Right ventricle myocardium inferior (tissue), 1 donor: ENCODE measurements at regions not wholly inside any gene's neighbourhood (a gene's known extent, or its start where the extent isn't known, plus 50 kb on each side); places are given as distances from the start of the nearest gene placed in this dataset.
"Not testable (repeated sequence)": the region's sequence is repeated elsewhere in the genome, so short reads cannot be mapped to it uniquely, and the experiment has no call there.

Experiments used
- ATAC-seq: fragments of 200-7000 bp; cut with Tn5 transposase; one replicate; pipeline ENCODE4 v1.9.1; 2020; ENCODE audit warnings: mild to moderate bottlenecking, moderate library complexity
- DNase-seq: peaks from one replicate; pipeline ENCODE4 v3.0.0; 2021; ENCODE audit errors: missing footprints
- intact Hi-C: fragments of 100-400 bp; cut with DNase I; formaldehyde crosslinking; loops from one replicate; pipeline ENCODE4 v1.11.0; 2022
- donor health status: DM: no; HTN: yes; CAD: no; lungs with severe emphysema.

GRCh38 chr6:26780563-26780962, 121.0 kb upstream of the ZNF322 start:
- DNase-seq, ATAC-seq, intact Hi-C loops: not testable (repeated sequence)

- DNase-seq, ATAC-seq, intact Hi-C loops: not testable (repeated sequence)
Measured at GRCh38 chr6:26795474-26796307, 136.1 kb upstream of the ZNF322 start.

- DNase-seq, intact Hi-C loops, ATAC-seq: not testable (repeated sequence)
Measured at GRCh38 chr6:26799903-26800633, 140.5 kb upstream of the ZNF322 start.

- DNase-seq, ATAC-seq, intact Hi-C loops: not testable (repeated sequence)
Measured at GRCh38 chr6:26803762-26804161, 144.2 kb upstream of the ZNF322 start.

- ATAC-seq, DNase-seq, intact Hi-C loops: not testable (repeated sequence)
Measured at GRCh38 chr6:26811486-26812116, 152.1 kb upstream of the ZNF322 start.

- DNase-seq, ATAC-seq, intact Hi-C loops: not testable (repeated sequence)
Measured at GRCh38 chr6:26818640-26819225, 159.2 kb upstream of the ZNF322 start.

- intact Hi-C loops, ATAC-seq, DNase-seq: not testable (repeated sequence)
Measured at GRCh38 chr6:26827965-26828364, 168.4 kb upstream of the ZNF322 start.

GRCh38 chr6:26829480-26829879, 169.9 kb upstream of the ZNF322 start:
- DNase-seq, ATAC-seq, intact Hi-C loops: not testable (repeated sequence)

- DNase-seq, result peak; percentile 9
- ATAC-seq, intact Hi-C loops: not testable (repeated sequence)
Measured at GRCh38 chr6:26830992-26831391, 171.4 kb upstream of the ZNF322 start.

GRCh38 chr6:26835707-26836106, 176.2 kb upstream of the ZNF322 start:
- intact Hi-C loops, ATAC-seq: not testable (repeated sequence)
- DNase-seq, result peak; percentile 32

GRCh38 chr6:26836657-26837056, 177.1 kb upstream of the ZNF322 start:
- ATAC-seq, DNase-seq, intact Hi-C loops: not testable (repeated sequence)

GRCh38 chr6:26844823-26845222, 185.3 kb upstream of the ZNF322 start:
- ATAC-seq, intact Hi-C loops, DNase-seq: not testable (repeated sequence)

GRCh38 chr6:26857289-26857688, 197.7 kb upstream of the ZNF322 start:
- DNase-seq, intact Hi-C loops, ATAC-seq: not testable (repeated sequence)

GRCh38 chr6:26859067-26859770, 199.7 kb upstream of the ZNF322 start:
- DNase-seq, ATAC-seq, intact Hi-C loops: not testable (repeated sequence)

- intact Hi-C loops, DNase-seq, ATAC-seq: not testable (repeated sequence)
Measured at GRCh38 chr6:26859771-26860163, 200.2 kb upstream of the ZNF322 start.

- DNase-seq, ATAC-seq, intact Hi-C loops: not testable (repeated sequence)
Measured at GRCh38 chr6:26861913-26862312, 202.4 kb upstream of the ZNF322 start.

GRCh38 chr6:26863641-26864040, 204.1 kb upstream of the ZNF322 start:
- DNase-seq, intact Hi-C loops, ATAC-seq: not testable (repeated sequence)

GRCh38 chr6:26898785-26899184, 239.2 kb upstream of the ZNF322 start:
- ATAC-seq, DNase-seq, intact Hi-C loops: not testable (repeated sequence)
